ENCODE measurements at regions not wholly inside any gene's neighbourhood (a gene's known extent, or its start where the extent isn't known, plus 50 kb on each side); places are given as distances from the start of the nearest gene placed in this dataset.

- no peak for DNase-seq (ENCODE audit: low spot score)
- no peak for TF ChIP-seq CTCF (IDR thresholded peaks at IDR 0.05)
- Histone ChIP-seq H3K27ac (no peak overlapping the region), H3K4me3 (no peak overlapping the region)
Observed at GRCh38 chr5:174242573-174242972, 197.1 kb downstream of the NSG2 start.

- DNase-seq (ENCODE audit: low spot score) = no peak
- H3K4me3 ChIP-seq = no peak overlapping the region
- no peak for TF ChIP-seq CTCF (IDR thresholded peaks at IDR 0.05)
- H3K27ac ChIP-seq = no peak overlapping the region
Observed at GRCh38 chr5:174243904-174244303, 198.4 kb downstream of the NSG2 start.

- no peak for DNase-seq (ENCODE audit: low spot score)
- Histone ChIP-seq H3K4me3 (no peak overlapping the region), H3K27ac (no peak overlapping the region)
- TF ChIP-seq CTCF (IDR thresholded peaks at IDR 0.05) = no peak
Observed at GRCh38 chr5:174245516-174246075, 200.1 kb downstream of the NSG2 start.

- Histone ChIP-seq H3K27ac (no peak overlapping the region), H3K4me3 (no peak overlapping the region)
- TF ChIP-seq CTCF (IDR thresholded peaks at IDR 0.05) = no peak
- no peak for DNase-seq (ENCODE audit: low spot score)
Observed at GRCh38 chr5:174246743-174247142, 201.2 kb downstream of the NSG2 start.

GRCh38 chr5:174247301-174247700 lies 201.8 kb downstream of the NSG2 start:
- no peak for TF ChIP-seq CTCF (IDR thresholded peaks at IDR 0.05)
- H3K27ac ChIP-seq = no peak overlapping the region
- DNase-seq (ENCODE audit: low spot score) = no peak
- H3K4me3 ChIP-seq = no peak overlapping the region

- no peak for TF ChIP-seq CTCF (IDR thresholded peaks at IDR 0.05)
- no peak overlapping the region for H3K4me3 ChIP-seq
- no peak overlapping the region for H3K27ac ChIP-seq
- DNase-seq (ENCODE audit: low spot score) = no peak
Observed at GRCh38 chr5:174251305-174252000, 205.9 kb downstream of the NSG2 start.

- no peak overlapping the region for H3K4me3 ChIP-seq
- no peak for DNase-seq (ENCODE audit: low spot score)
- no peak for TF ChIP-seq CTCF (IDR thresholded peaks at IDR 0.05)
- no peak overlapping the region for H3K27ac ChIP-seq
Observed at GRCh38 chr5:174252121-174252520, 206.6 kb downstream of the NSG2 start.

Data from coronary artery (tissue), 2 donors.